Fibroblast of lung (primary cell): ENCODE measurements at regions not wholly inside any gene's neighbourhood (a gene's known extent, or its start where the extent isn't known, plus 50 kb on each side); places are given as distances from the start of the nearest gene placed in this dataset.

ENCODE experiments used
- DNase-seq, 2 donors: peaks; one replicate each; pipeline versions ENCODE4 v3.0.0 to v3.0.0-alpha.2; 2010; ENCODE audit warnings: low read depth in 2 of 2
- H2AFZ ChIP-seq: 2 replicates; pipeline ENCODE4 v1.5.1; 2012; ENCODE audit warnings: low read length, control low read depth, inconsistent platforms
- H3K27ac ChIP-seq: 2 replicates; pipeline ENCODE4 v1.5.1; 2011; ENCODE audit warnings: low read length, control low read depth; ENCODE audit not compliant: insufficient read depth
- H3K27me3 ChIP-seq: 2 replicates; pipeline ENCODE4 v1.5.1; 2011; ENCODE audit warnings: mild to moderate bottlenecking, low read length; ENCODE audit not compliant: control insufficient read depth, insufficient read depth
- H3K36me3 ChIP-seq: 2 replicates; pipeline ENCODE4 v1.5.1; 2011; ENCODE audit warnings: low read length; ENCODE audit not compliant: control insufficient read depth, insufficient read depth
- H3K4me1 ChIP-seq: 2 replicates; pipeline ENCODE4 v1.5.1; 2011; ENCODE audit warnings: low read length; ENCODE audit not compliant: control insufficient read depth, insufficient read depth; ENCODE audit errors: extremely low read depth
- H3K4me2 ChIP-seq: 2 replicates; pipeline ENCODE4 v1.5.1; 2011; ENCODE audit warnings: low read length, control low read depth; ENCODE audit not compliant: insufficient read depth; ENCODE audit errors: extremely low read depth
- H3K4me3 ChIP-seq, 4 experiments: fragments of 200-600 bp in 1 of 4; sonication (generic) in 1 of 4; replicated peaks in 1 of 4; 2 replicates each; pipeline ENCODE4 v1.5.1; 2011 to 2016; ENCODE audit warnings: low read length in 4 of 4, low read depth in 3 of 4, mild to moderate bottlenecking in 3 of 4, control low read depth in 2 of 4, inconsistent platforms in 1 of 4, mixed read lengths in 1 of 4; ENCODE audit not compliant: insufficient read depth in 1 of 4; ENCODE audit errors: control extremely low read depth in 1 of 4
- H3K79me2 ChIP-seq: 2 replicates; pipeline ENCODE4 v1.5.1; 2012; ENCODE audit warnings: mild to moderate bottlenecking, low read length, inconsistent platforms; ENCODE audit not compliant: control insufficient read depth, insufficient read depth
- H3K9ac ChIP-seq: 2 replicates; pipeline ENCODE4 v1.5.1; 2011; ENCODE audit warnings: mild to moderate bottlenecking, low read length, control low read depth; ENCODE audit not compliant: insufficient read depth
- H3K9me3 ChIP-seq: 2 replicates; pipeline ENCODE4 v1.5.1; 2012; ENCODE audit warnings: low read depth, low read length; ENCODE audit not compliant: control insufficient read depth, insufficient read depth
- H4K20me1 ChIP-seq: 2 replicates; pipeline ENCODE4 v1.5.1; 2011; ENCODE audit warnings: low read length; ENCODE audit not compliant: control insufficient read depth, insufficient read depth; ENCODE audit errors: extremely low read depth
- CTCF ChIP-seq, 2 donors: IDR thresholded peaks in 1 of 2; conservative IDR thresholded peaks in 1 of 2; 1 replicate in 1 of 2; 2 replicates in 1 of 2; pipeline ENCODE4 v1.5.1; 2011 to 2012; ENCODE audit warnings: low read length in 2 of 2, control low read depth in 1 of 2, inconsistent platforms in 1 of 2, low read depth in 1 of 2, mild to moderate bottlenecking in 1 of 2
- EZH2 ChIP-seq: IDR thresholded peaks from 2 replicates; pipeline ENCODE4 v1.5.1; 2012; ENCODE audit warnings: low read length, control low read depth, mild to moderate bottlenecking; ENCODE audit errors: missing control alignments

- Histone ChIP-seq H3K9ac (no peak overlapping the region), H3K4me2 (peak overlapping the region; percentile 54), H3K27ac (peak overlapping the region; percentile 3), H3K9me3 (no peaks in the 10 kb centered on the region), H3K4me3 (no peak overlapping the region), H3K4me1 (peaks cover 17% of the 10 kb centered on the region), H3K36me3 (no peaks in the 10 kb centered on the region), H3K79me2 (no peaks in the 10 kb centered on the region), H3K27me3 (no peaks in the 10 kb centered on the region), H2AFZ (peak overlapping the region; percentile 55), H4K20me1 (no peaks in the 10 kb centered on the region)
- TF ChIP-seq CTCF (conservative IDR thresholded peaks at IDR 0.05 in 1 of 2, IDR thresholded peaks at IDR 0.05 in 1 of 2; ENCODE audit: low read depth in 1 of 2, low read length in 2 of 2): peak; percentile 28 to 35
- TF ChIP-seq EZH2: no peak
- peak; percentile 76 to 83 for DNase-seq
Observed at GRCh38 chr12:58416236-58416635, 474.9 kb downstream of the ATP23 start.

GRCh38 chr12:58419196-58419760, 477.9 kb downstream of the ATP23 start:
- H3K9ac ChIP-seq: no peak overlapping the region
- TF ChIP-seq CTCF (conservative IDR thresholded peaks at IDR 0.05 in 1 of 2, IDR thresholded peaks at IDR 0.05 in 1 of 2; ENCODE audit: low read depth in 1 of 2, low read length in 2 of 2) (no peak), EZH2 (no peak)
- no peak overlapping the region for H2AFZ ChIP-seq
- H3K4me3 ChIP-seq: no peak overlapping the region
- no peaks in the 10 kb centered on the region for H3K79me2 ChIP-seq
- no peaks in the 10 kb centered on the region for H4K20me1 ChIP-seq
- H3K4me2 ChIP-seq: no peak overlapping the region
- H3K9me3 ChIP-seq: no peaks in the 10 kb centered on the region
- no peaks in the 10 kb centered on the region for H3K27me3 ChIP-seq
- no peaks in the 10 kb centered on the region for H3K36me3 ChIP-seq
- no peak overlapping the region for H3K27ac ChIP-seq
- no peak for DNase-seq
- H3K4me1 ChIP-seq: peaks cover 15% of the 10 kb centered on the region

- H3K36me3 ChIP-seq: no peaks in the 10 kb centered on the region
- no peak overlapping the region for H3K4me2 ChIP-seq
- peak in 1 of 2 donors; percentile 54 for DNase-seq
- H3K27me3 ChIP-seq: no peaks in the 10 kb centered on the region
- no peak for TF ChIP-seq EZH2
- no peak for TF ChIP-seq CTCF (conservative IDR thresholded peaks at IDR 0.05 in 1 of 2, IDR thresholded peaks at IDR 0.05 in 1 of 2; ENCODE audit: low read depth in 1 of 2, low read length in 2 of 2)
- H2AFZ ChIP-seq: no peak overlapping the region
- no peaks in the 10 kb centered on the region for H4K20me1 ChIP-seq
- no peak overlapping the region for H3K4me3 ChIP-seq
- no peaks in the 10 kb centered on the region for H3K79me2 ChIP-seq
- no peaks in the 10 kb centered on the region for H3K9me3 ChIP-seq
- no peak overlapping the region for H3K27ac ChIP-seq
- H3K4me1 ChIP-seq: peaks cover 18% of the 10 kb centered on the region
- H3K9ac ChIP-seq: no peak overlapping the region
Observed at GRCh38 chr12:58419905-58420304, 478.5 kb downstream of the ATP23 start.
